ENCODE measurements at regions not wholly inside any gene's neighbourhood (a gene's known extent, or its start where the extent isn't known, plus 50 kb on each side); places are given as distances from the start of the nearest gene placed in this dataset.

- H3K27ac Mint-ChIP-seq (ENCODE audit: unreplicated experiment), result no peak overlapping the region
- TF ChIP-seq CTCF (IDR thresholded peaks at IDR 0.05), result no peak
- no peaks in the 10 kb centered on the region for H3K36me3 Mint-ChIP-seq (ENCODE audit: low read depth)
- H3K4me3 Mint-ChIP-seq (ENCODE audit: unreplicated experiment), result no peak overlapping the region
- no peaks in the 10 kb centered on the region for H3K4me1 Mint-ChIP-seq (ENCODE audit: low read depth)
- DNase-seq (ENCODE audit: low spot score), result no peak
- no peaks in the 10 kb centered on the region for H3K27me3 Mint-ChIP-seq (ENCODE audit: low read depth)
- no peaks in the 10 kb centered on the region for H3K9me3 Mint-ChIP-seq (ENCODE audit: low read depth)
Observed at GRCh38 chr6:164258421-164258820, 843.9 kb downstream of the QKI start.

- H3K4me1 Mint-ChIP-seq (ENCODE audit: low read depth), result no peaks in the 10 kb centered on the region
- DNase-seq (ENCODE audit: low spot score), result no peak
- no peaks in the 10 kb centered on the region for H3K36me3 Mint-ChIP-seq (ENCODE audit: low read depth)
- H3K4me3 Mint-ChIP-seq (ENCODE audit: unreplicated experiment), result no peak overlapping the region
- H3K27ac Mint-ChIP-seq (ENCODE audit: unreplicated experiment), result no peak overlapping the region
- TF ChIP-seq CTCF (IDR thresholded peaks at IDR 0.05), result no peak
- H3K27me3 Mint-ChIP-seq (ENCODE audit: low read depth), result no peaks in the 10 kb centered on the region
- H3K9me3 Mint-ChIP-seq (ENCODE audit: low read depth), result no peaks in the 10 kb centered on the region
Observed at GRCh38 chr6:164252948-164253347, 838.4 kb downstream of the QKI start.

GRCh38 chr6:164252291-164252690 lies 837.8 kb downstream of the QKI start:
- no peak for TF ChIP-seq CTCF (IDR thresholded peaks at IDR 0.05)
- Mint-ChIP-seq H3K27ac (ENCODE audit: unreplicated experiment) (no peak overlapping the region), H3K4me3 (ENCODE audit: unreplicated experiment) (no peak overlapping the region), H3K4me1 (ENCODE audit: low read depth) (no peaks in the 10 kb centered on the region), H3K36me3 (ENCODE audit: low read depth) (no peaks in the 10 kb centered on the region), H3K9me3 (ENCODE audit: low read depth) (no peaks in the 10 kb centered on the region), H3K27me3 (ENCODE audit: low read depth) (no peaks in the 10 kb centered on the region)
- no peak for DNase-seq (ENCODE audit: low spot score)

- H3K27ac Mint-ChIP-seq (ENCODE audit: unreplicated experiment), result no peak overlapping the region
- no peak for TF ChIP-seq CTCF (IDR thresholded peaks at IDR 0.05)
- no peaks in the 10 kb centered on the region for H3K4me1 Mint-ChIP-seq (ENCODE audit: low read depth)
Observed at GRCh38 chr6:164247106-164247505, 832.6 kb downstream of the QKI start.

GRCh38 chr6:164246082-164246481 lies 831.6 kb downstream of the QKI start:
- no peak overlapping the region for H3K4me3 Mint-ChIP-seq (ENCODE audit: unreplicated experiment)
- no peaks in the 10 kb centered on the region for H3K36me3 Mint-ChIP-seq (ENCODE audit: low read depth)
- H3K4me1 Mint-ChIP-seq (ENCODE audit: low read depth), result no peaks in the 10 kb centered on the region
- TF ChIP-seq CTCF (IDR thresholded peaks at IDR 0.05), result no peak
- no peaks in the 10 kb centered on the region for H3K27me3 Mint-ChIP-seq (ENCODE audit: low read depth)
- H3K27ac Mint-ChIP-seq (ENCODE audit: unreplicated experiment), result no peak overlapping the region
- DNase-seq (ENCODE audit: low spot score), result no peak
- peaks cover 4% of the 10 kb centered on the region for H3K9me3 Mint-ChIP-seq (ENCODE audit: low read depth)

More at GRCh38 chr6:164247106-164247505, 832.6 kb downstream of the QKI start:
- no peaks in the 10 kb centered on the region for H3K36me3 Mint-ChIP-seq (ENCODE audit: low read depth)
- H3K27me3 Mint-ChIP-seq (ENCODE audit: low read depth), result no peaks in the 10 kb centered on the region
- H3K4me3 Mint-ChIP-seq (ENCODE audit: unreplicated experiment), result no peak overlapping the region
- no peak for DNase-seq (ENCODE audit: low spot score)
- peaks cover 4% of the 10 kb centered on the region for H3K9me3 Mint-ChIP-seq (ENCODE audit: low read depth)
